Neural crest cell (in vitro differentiated cells): ENCODE measurements at regions not wholly inside any gene's neighbourhood (a gene's known extent, or its start where the extent isn't known, plus 50 kb on each side); places are given as distances from the start of the nearest gene placed in this dataset.

ENCODE experiments used
- DNase-seq: peaks from one replicate; pipeline ENCODE4 v3.0.0; 2021; ENCODE audit warnings: low read depth, mixed read lengths, low spot score
- H3K27ac Mint-ChIP-seq: one replicate; pipeline ENCODE4 v1.8.0; 2021; ENCODE audit warnings: mild to moderate bottlenecking, mixed read lengths; ENCODE audit not compliant: unreplicated experiment
- H3K27me3 Mint-ChIP-seq: 2 replicates; pipeline ENCODE4 v1.8.0; 2021; ENCODE audit warnings: low read depth, mild to moderate bottlenecking, mixed read lengths
- H3K36me3 Mint-ChIP-seq: 2 replicates; pipeline ENCODE4 v1.8.0; 2021; ENCODE audit warnings: low read depth, mild to moderate bottlenecking, mixed read lengths
- H3K4me1 Mint-ChIP-seq: 2 replicates; pipeline ENCODE4 v1.8.0; 2021; ENCODE audit warnings: mixed read lengths
- H3K4me3 Mint-ChIP-seq: one replicate; pipeline ENCODE4 v1.8.0; 2021; ENCODE audit warnings: mild to moderate bottlenecking, mixed read lengths
- H3K9me3 Mint-ChIP-seq: 2 replicates; pipeline ENCODE4 v1.8.0; 2021; ENCODE audit warnings: mixed read lengths
- CTCF ChIP-seq: fragments of 200-600 bp; sonication (generic); conservative IDR thresholded peaks from 2 replicates; pipeline ENCODE4 v1.5.0; 2021; ENCODE audit warnings: antibody characterized with exemption, mild to moderate bottlenecking

- H3K27me3 Mint-ChIP-seq = no peaks in the 10 kb centered on the region
- H3K27ac Mint-ChIP-seq = no peak overlapping the region
- no peaks in the 10 kb centered on the region for H3K4me1 Mint-ChIP-seq
- DNase-seq = no peak
- no peaks in the 10 kb centered on the region for H3K36me3 Mint-ChIP-seq
- H3K9me3 Mint-ChIP-seq = peaks cover 3% of the 10 kb centered on the region
- no peak overlapping the region for H3K4me3 Mint-ChIP-seq
- no peak for TF ChIP-seq CTCF
Measured at GRCh38 chr18:68480196-68480595, 234.7 kb downstream of the TMX3 start.

GRCh38 chr18:68478246-68478645, 236.7 kb downstream of the TMX3 start:
- H3K4me1 Mint-ChIP-seq = no peaks in the 10 kb centered on the region
- no peak overlapping the region for H3K27ac Mint-ChIP-seq
- H3K36me3 Mint-ChIP-seq = no peaks in the 10 kb centered on the region
- H3K9me3 Mint-ChIP-seq = peaks cover 3% of the 10 kb centered on the region
- no peak for TF ChIP-seq CTCF
- DNase-seq = no peak
- H3K4me3 Mint-ChIP-seq = no peak overlapping the region
- H3K27me3 Mint-ChIP-seq = no peaks in the 10 kb centered on the region

- TF ChIP-seq CTCF = no peak
- Mint-ChIP-seq H3K4me1 (no peaks in the 10 kb centered on the region), H3K27ac (no peak overlapping the region), H3K27me3 (no peaks in the 10 kb centered on the region), H3K9me3 (no peaks in the 10 kb centered on the region), H3K36me3 (no peaks in the 10 kb centered on the region), H3K4me3 (no peak overlapping the region)
- no peak for DNase-seq
Measured at GRCh38 chr18:68475883-68476282, 239.0 kb downstream of the TMX3 start.

GRCh38 chr18:68472701-68473295, 242.1 kb downstream of the TMX3 start:
- Mint-ChIP-seq H3K27me3 (peaks cover 4% of the 10 kb centered on the region), H3K9me3 (no peaks in the 10 kb centered on the region), H3K4me1 (peaks cover 6% of the 10 kb centered on the region), H3K27ac (no peak overlapping the region), H3K36me3 (no peaks in the 10 kb centered on the region), H3K4me3 (no peak overlapping the region)
- TF ChIP-seq CTCF = no peak
- DNase-seq = no peak

- no peak for TF ChIP-seq CTCF
- Mint-ChIP-seq H3K4me1 (peaks cover 6% of the 10 kb centered on the region), H3K27me3 (peaks cover 4% of the 10 kb centered on the region), H3K27ac (no peak overlapping the region), H3K4me3 (no peak overlapping the region), H3K9me3 (no peaks in the 10 kb centered on the region), H3K36me3 (no peaks in the 10 kb centered on the region)
- DNase-seq = no peak
Measured at GRCh38 chr18:68469049-68469625, 245.8 kb downstream of the TMX3 start.
